B cell (primary cell): ENCODE measurements at regions not wholly inside any gene's neighbourhood (a gene's known extent, or its start where the extent isn't known, plus 50 kb on each side); places are given as distances from the start of the nearest gene placed in this dataset.

Source experiments
- EZH2 ChIP-seq: IDR thresholded peaks from 2 replicates; pipeline ENCODE4 v1.6.1; 2012; ENCODE audit warnings: borderline replicate concordance, low read depth, mild to moderate bottlenecking, moderate library complexity, low read length; ENCODE audit not compliant: insufficient read depth, poor library complexity, severe bottlenecking
- TF ChIP-seq, protein P1 (sequence below): fragments of 200-600 bp; IDR thresholded peaks from one replicate; pipeline ENCODE4 v1.8.0; 2022; ENCODE audit warnings: antibody characterized with exemption, mild to moderate bottlenecking

DNA sequence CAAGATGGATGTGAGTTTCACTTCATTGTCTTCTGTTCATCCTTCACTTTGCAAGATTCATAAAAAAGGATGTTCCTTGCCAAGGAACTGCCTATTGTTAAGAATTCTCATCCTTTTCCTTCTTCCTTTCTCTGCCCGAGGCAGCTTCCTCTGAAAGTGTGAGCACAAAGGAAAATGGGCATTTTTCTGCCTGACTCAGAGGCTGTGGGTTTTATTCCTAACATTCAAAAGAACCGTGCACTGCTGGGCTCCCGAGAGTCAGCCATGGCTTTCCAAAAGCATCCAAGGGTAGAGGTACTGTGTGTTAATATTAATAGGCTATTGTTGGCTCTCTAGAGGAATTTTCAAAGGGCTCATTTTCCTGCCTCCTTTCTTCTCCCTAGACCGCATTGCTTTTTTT, 289.4 kb downstream of the ABCC12 start:
- TF ChIP-seq, protein P1, sequence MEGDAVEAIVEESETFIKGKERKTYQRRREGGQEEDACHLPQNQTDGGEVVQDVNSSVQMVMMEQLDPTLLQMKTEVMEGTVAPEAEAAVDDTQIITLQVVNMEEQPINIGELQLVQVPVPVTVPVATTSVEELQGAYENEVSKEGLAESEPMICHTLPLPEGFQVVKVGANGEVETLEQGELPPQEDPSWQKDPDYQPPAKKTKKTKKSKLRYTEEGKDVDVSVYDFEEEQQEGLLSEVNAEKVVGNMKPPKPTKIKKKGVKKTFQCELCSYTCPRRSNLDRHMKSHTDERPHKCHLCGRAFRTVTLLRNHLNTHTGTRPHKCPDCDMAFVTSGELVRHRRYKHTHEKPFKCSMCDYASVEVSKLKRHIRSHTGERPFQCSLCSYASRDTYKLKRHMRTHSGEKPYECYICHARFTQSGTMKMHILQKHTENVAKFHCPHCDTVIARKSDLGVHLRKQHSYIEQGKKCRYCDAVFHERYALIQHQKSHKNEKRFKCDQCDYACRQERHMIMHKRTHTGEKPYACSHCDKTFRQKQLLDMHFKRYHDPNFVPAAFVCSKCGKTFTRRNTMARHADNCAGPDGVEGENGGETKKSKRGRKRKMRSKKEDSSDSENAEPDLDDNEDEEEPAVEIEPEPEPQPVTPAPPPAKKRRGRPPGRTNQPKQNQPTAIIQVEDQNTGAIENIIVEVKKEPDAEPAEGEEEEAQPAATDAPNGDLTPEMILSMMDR = no peak
- no peak for TF ChIP-seq EZH2
